ENCODE measurements at regions not wholly inside any gene's neighbourhood (a gene's known extent, or its start where the extent isn't known, plus 50 kb on each side); places are given as distances from the start of the nearest gene placed in this dataset.

GRCh38 chr6:126091466-126091865 lies 105.1 kb downstream of the TRMT11 start:
- no peak for TF ChIP-seq POLR2A (IDR thresholded peaks at IDR 0.05)
- TF ChIP-seq CTCF (IDR thresholded peaks at IDR 0.05) = no peak
- Histone ChIP-seq H3K27ac (peak overlapping the region; percentile 36 to 72), H3K4me1 (peaks cover 0 to 10% of the 10 kb centered on the region in 2 donors), H3K36me3 (no peaks in the 10 kb centered on the region), H3K9me3 (no peaks in the 10 kb centered on the region), H3K4me3 (no peak overlapping the region), H3K27me3 (no peaks in the 10 kb centered on the region)
- no peak for DNase-seq
- intact Hi-C loops (cut with DNase I; ENCODE audit: low total_unique reads) = no loop called here

GRCh38 chr6:126093108-126093507 lies 106.8 kb downstream of the TRMT11 start:
- H3K36me3 ChIP-seq = no peaks in the 10 kb centered on the region
- H3K27ac ChIP-seq = peak overlapping the region in 1 of 2 donors; percentile 72
- H3K4me1 ChIP-seq = no peaks in the 10 kb centered on the region
- H3K27me3 ChIP-seq = no peaks in the 10 kb centered on the region
- no peak overlapping the region for H3K4me3 ChIP-seq
- intact Hi-C loops (cut with DNase I; ENCODE audit: low total_unique reads) = no loop called here
- TF ChIP-seq CTCF (IDR thresholded peaks at IDR 0.05) = no peak
- no peak for TF ChIP-seq POLR2A (IDR thresholded peaks at IDR 0.05)
- H3K9me3 ChIP-seq = no peaks in the 10 kb centered on the region
- DNase-seq = no peak

- H3K36me3 ChIP-seq = no peaks in the 10 kb centered on the region
- TF ChIP-seq CTCF (IDR thresholded peaks at IDR 0.05) (no peak), POLR2A (IDR thresholded peaks at IDR 0.05) (no peak)
- intact Hi-C loops (cut with DNase I; ENCODE audit: low total_unique reads) = no loop called here
- H3K9me3 ChIP-seq = no peaks in the 10 kb centered on the region
- no peaks in the 10 kb centered on the region for H3K27me3 ChIP-seq
- H3K4me3 ChIP-seq = no peak overlapping the region
- no peaks in the 10 kb centered on the region for H3K4me1 ChIP-seq
- DNase-seq = no peak
- H3K27ac ChIP-seq = no peak overlapping the region
Measured at GRCh38 chr6:126094411-126094810, 108.1 kb downstream of the TRMT11 start.

- TF ChIP-seq CTCF (IDR thresholded peaks at IDR 0.05) (no peak), POLR2A (IDR thresholded peaks at IDR 0.05) (no peak)
- Histone ChIP-seq H3K4me3 (no peak overlapping the region), H3K27ac (no peak overlapping the region), H3K9me3 (no peaks in the 10 kb centered on the region), H3K4me1 (peaks cover 0 to 7% of the 10 kb centered on the region in 2 donors), H3K36me3 (no peaks in the 10 kb centered on the region), H3K27me3 (no peaks in the 10 kb centered on the region)
- no peak for DNase-seq
- intact Hi-C loops (cut with DNase I; ENCODE audit: low total_unique reads) = no loop called here
Measured at GRCh38 chr6:126100386-126100785, 114.0 kb downstream of the TRMT11 start.

GRCh38 chr6:126102358-126102757 lies 116.0 kb downstream of the TRMT11 start:
- Histone ChIP-seq H3K36me3 (no peaks in the 10 kb centered on the region), H3K27ac (peak overlapping the region; percentile 39 to 66), H3K4me3 (no peak overlapping the region), H3K27me3 (no peaks in the 10 kb centered on the region), H3K9me3 (no peaks in the 10 kb centered on the region), H3K4me1 (peaks cover 0 to 7% of the 10 kb centered on the region in 2 donors)
- intact Hi-C loops (cut with DNase I; ENCODE audit: low total_unique reads) = no loop called here
- TF ChIP-seq POLR2A (IDR thresholded peaks at IDR 0.05) (no peak), CTCF (IDR thresholded peaks at IDR 0.05) (no peak)
- no peak for DNase-seq

All from uterus (tissue), 3 donors.